Right kidney (tissue), 1 donor: ENCODE measurements at regions not wholly inside any gene's neighbourhood (a gene's known extent, or its start where the extent isn't known, plus 50 kb on each side); places are given as distances from the start of the nearest gene placed in this dataset.
"Not testable (repeated sequence)": the region's sequence is repeated elsewhere in the genome, so short reads cannot be mapped to it uniquely, and the experiment has no call there.

ENCODE experiments used
- DNase-seq: peaks from one replicate; pipeline ENCODE4 v3.0.0-alpha.2; 2016

DNA sequence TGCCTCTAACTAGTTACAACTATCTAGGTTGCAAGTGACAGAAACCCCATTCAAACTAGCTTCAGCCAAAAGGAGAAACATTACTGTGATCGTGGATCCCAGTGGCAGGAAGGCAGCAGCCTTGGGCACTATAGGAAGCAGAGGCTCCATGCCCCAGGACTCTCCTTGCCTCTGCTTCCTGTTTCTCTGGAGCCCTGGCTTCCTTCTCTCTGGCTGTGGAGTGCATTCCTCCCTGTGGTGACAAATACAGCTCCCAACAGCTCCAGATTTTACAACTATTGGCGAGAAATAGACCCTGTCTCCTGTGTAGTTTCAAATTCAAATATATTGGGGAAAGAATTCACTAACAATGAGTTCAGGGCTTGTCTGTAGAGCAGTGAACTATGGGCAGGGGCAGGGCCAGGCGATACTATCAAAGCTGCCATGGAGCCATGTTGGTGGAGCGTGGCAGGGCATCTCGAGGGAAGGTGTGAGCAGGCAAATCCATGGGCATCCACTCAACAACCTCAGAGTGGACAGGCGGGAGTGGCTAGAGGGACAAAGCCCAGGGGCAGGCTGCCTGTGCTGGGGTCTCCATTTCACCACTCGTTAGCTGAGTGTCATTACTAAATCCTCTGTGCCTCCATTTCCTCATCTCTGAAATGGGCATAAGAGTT lies 189.5 kb downstream of the ERCC6L2 start:
- DNase-seq, result no peak

DNA sequence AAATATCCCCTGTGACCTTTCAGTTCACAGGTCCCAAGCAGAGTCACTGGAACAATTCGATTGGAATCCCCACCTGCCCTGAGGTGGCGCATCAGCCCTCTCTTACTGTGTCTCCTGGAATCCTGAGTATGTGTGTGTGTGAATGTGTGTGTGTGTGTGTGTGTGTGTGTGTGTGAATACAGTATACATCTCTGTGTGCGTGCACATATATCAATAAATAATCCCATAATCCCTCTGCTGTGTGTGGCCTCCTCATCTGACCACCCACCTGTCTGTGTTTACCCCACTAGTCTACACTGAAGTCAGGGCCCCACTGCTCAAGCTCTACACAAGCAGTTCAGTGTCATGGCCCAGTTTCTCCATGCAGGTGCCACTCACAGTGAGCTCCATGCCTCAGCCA lies 187.4 kb downstream of the ERCC6L2 start:
- no peak for DNase-seq

DNA sequence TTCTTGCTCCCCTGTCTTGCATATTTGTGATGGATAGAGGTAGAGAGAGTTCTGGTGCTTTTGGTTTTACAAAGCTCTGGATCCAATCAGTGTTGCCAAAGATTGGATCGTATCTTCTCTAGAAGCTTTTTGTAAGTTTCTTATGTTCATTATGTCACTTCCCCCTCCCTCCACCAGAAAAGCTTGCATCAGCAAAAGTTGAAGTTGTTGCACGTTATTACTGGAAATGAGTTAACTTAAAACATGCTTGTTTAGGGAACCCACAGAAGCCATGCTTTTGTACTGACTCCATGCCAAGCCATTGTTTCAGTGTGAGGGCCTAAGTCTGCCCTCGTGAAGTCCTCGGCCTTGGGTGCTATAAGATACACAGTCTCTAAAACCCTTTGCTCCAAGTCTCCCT lies 186.5 kb downstream of the ERCC6L2 start:
- no peak for DNase-seq

DNA sequence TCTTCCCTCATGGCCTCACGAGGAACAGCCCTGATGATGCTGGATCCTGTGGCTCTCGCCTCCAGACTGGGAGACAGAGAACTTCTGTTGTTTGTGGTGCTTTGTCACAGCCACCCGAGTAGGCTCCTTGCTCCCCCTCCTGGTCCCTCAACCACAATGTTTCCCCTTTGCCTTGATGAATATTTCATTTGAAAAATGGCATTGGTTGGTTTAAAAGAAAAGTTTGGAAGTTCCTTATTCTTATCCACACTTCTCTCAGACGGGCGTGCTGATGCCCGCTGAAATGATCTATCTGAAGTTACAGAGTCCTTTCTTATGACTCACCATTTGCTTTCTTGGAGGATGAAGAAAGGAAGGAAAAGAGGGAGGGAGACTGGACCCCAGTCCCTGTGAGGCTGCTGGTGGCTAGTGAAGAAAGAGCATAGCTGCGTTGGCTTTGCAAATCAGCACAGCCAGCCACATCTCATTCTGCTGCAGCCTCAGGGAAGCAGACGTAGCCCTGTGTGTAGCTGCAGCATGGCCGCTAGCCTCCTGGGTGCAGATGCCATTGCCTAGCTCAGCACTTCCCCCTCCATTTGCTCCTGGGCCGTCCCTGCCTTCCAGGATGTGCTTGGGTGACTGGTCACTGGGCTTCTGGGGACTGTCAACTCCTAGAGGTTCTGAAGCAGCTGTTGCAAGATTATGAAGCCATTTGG lies 185.9 kb downstream of the ERCC6L2 start:
- no peak for DNase-seq

DNA sequence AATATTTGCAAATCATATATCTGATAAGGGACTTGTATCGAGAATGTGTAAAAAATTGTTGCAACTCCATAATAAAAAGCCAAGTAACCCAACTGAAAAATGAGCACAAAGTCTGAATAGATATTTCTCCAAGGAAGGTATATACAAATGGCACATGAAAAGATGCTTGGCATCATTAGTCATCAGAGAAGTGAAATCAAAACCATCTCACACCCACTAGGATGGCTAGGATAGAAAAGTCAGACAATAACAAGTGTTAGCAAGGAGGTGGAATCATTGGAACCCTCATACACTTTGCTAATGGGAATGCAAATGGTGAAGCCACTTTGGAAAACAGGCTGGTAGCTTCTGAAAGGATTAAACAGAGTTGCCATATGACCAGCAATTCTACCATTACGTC lies 182.7 kb downstream of the ERCC6L2 start:
- no peak for DNase-seq

DNA sequence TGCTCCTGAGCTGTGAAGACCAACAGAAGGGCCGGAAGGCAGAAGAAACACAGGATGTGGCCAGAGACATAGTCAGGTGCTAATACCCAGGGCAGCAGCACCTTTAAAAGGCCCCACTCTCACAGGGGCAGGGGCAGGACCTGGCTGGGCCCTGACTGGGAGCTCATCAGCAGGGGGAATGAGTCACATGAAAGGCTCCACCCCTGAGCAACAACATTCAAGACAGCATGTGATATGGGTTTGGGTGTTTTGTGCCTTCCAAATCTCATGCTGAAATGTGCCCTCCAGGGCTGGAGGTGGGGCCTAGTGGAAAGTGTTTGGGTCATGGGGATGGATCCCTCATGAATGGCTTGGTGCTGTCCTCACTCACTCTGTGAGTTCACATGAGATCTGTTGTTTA lies 181.7 kb downstream of the ERCC6L2 start:
- no peak for DNase-seq

DNA sequence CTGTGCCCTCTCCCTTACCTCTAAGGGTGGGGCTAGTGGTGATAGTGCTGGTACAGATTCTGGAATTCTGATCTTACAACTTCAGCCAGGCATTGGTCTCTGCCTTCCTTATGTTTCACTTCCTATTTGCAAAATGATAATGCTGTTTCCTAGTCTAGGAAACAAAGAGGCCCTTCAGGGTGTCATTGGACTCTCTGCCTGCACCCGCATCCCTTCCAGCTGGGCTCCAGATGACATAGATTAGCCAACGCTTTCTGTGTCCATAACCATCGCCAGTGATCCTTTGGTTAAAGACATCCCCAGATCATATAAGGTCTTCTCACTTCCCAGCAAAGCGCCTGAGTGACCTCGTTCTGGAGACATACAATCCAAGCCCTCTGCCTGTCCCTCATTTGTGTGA lies 180.7 kb downstream of the ERCC6L2 start:
- DNase-seq, result no peak

DNA sequence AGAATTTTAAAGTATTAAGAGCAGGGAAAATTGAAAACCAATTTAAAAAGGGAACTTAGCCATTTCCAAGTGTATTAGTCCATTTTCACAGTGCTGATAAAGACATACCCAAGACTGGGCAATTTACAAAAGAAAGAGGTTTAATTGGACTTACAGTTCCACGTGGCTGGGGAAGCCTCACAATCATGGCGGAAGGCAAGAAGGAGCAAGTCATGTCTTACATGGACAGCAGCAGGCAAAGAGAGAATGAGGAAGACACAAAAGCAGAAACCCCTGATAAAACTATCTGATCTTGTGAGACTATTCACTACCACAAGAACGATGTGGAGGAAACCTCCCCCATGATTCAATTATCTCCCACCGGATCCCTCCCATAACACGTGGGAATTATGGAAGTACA lies 178.8 kb downstream of the ERCC6L2 start:
- not testable (repeated sequence) for DNase-seq

DNA sequence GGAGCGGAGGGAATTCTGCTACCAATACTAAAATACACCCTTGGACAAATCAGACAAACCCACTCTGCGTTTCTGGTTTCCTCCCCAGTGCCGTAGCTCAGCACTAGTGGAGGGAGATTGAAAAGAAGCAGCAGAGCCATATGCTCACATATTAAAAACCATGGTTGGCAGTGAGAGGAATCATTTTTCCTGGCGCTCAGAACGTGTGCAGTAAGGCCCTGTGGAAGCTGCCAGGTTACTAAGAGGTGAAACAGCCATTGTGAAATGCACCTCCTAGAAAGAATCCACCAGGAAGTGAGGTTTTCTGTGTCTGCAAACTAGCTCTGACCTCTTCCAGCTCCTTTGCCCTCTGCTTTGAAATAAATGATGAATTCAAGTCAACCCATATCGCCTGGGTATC lies 177.2 kb downstream of the ERCC6L2 start:
- no peak for DNase-seq

DNA sequence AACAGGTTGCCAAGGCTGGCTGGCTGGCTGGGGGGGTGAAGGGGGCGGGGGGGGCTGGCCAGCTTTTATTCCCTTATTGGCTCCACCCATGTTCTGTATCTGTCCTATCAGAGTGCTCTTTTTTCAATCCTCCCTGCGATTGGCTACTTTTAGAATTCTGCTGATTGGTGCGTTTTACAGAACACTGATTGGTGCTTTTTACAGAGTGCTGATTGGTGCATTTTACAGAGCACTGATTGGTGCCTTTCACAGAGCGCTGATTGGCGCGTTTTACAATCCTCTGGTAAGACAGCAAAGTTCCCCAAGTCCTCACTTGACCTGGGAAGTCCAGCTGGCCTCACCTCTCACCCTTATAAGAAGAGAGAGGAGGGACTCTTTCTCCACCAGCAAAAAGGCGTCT lies 175.9 kb downstream of the ERCC6L2 start:
- no peak for DNase-seq

DNA sequence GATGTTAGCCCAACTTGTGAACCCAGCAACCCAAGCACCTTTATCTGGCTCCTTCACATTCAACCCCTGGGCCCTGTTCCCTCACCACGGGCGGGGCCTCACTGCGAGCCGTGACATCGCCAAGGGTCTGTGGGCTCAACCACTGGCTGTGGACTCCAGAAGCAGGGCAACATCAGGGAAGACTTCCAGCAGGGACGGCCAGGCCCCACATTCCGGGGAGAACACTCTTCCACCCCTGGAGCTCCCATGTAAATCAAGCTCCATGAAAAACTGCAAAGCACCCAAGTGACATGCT lies 175.3 kb downstream of the ERCC6L2 start:
- no peak for DNase-seq

DNA sequence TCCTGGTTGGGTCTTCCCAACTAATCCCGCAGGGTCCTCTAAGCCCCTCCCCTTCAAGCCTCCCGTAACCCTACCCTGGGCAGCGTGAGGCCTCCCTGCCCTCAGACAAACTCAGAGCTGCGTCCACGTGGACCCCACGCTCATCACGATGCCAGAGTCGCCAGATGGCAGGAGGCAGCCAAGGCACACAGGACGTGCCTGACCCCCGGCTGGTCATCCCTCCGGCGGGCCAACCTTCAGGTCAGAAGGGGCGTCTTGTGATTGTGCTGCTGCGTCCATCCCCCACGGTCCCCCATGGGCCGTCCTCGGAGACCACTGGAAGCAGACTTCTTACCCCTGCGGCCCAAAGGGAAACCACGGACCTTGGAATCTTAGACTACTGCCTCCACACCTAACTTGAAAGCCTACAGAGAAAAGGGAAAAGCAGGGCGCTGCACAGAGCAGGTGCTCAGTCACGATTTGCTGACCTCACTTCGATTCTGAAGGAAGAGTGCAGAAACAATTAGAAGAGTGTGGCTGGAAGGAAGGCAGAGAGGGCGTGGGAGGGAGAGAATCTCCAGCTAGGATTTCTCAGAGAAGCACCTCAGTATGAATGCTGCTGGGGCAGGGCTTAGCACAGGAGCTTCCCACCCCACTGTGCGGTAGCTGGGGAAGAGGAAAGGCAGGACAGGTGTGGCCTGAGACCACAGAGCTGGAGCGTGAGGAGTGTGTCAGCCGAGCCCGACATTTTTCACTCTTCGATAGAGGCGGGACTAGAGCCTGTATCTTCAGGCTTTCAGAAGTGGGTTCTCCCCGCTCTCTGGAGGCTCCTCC lies 174.8 kb downstream of the ERCC6L2 start:
- no peak for DNase-seq

DNA sequence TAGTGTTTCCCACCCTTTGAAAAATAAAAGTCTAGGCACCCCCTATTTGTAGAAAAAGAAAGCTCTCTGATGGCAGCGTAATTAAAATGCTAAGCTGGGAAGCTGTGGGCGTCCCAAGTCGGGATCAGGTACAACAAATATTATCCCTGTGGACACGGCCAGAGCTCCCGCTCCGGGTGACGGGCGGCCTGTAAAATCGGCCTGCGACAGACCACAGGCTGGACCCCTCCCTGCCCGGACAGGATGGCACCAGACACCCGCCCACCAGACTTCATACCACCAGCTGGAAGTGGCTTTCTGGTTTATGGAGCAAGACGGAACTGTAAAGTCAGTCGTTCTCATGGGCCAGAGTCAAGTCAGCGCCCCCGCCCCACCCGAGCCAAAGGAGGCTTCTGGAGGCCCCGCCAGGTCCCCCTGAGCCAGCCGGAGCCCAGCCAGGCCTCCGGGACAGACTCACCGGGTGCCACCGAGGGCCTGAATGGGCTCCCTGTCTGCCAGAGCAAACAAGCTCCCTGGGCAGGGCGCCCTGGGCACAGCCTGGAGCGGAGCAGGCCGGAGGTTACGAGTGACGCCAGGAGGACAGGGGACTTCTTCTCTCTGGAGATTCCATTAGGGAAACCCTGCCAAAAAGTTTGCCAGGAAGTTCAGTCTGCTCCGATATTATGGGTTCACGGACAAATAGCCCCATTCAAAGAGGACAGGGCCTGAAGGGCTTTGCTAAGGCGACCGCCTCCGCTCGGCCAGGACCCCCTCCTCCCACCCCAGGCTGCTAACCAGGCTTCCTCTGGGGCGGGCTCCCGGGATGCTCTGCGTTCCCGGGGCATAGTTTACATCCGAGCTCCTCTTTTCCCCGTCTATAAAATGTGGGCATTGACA lies 173.7 kb downstream of the ERCC6L2 start:
- DNase-seq, result peak; percentile 81

DNA sequence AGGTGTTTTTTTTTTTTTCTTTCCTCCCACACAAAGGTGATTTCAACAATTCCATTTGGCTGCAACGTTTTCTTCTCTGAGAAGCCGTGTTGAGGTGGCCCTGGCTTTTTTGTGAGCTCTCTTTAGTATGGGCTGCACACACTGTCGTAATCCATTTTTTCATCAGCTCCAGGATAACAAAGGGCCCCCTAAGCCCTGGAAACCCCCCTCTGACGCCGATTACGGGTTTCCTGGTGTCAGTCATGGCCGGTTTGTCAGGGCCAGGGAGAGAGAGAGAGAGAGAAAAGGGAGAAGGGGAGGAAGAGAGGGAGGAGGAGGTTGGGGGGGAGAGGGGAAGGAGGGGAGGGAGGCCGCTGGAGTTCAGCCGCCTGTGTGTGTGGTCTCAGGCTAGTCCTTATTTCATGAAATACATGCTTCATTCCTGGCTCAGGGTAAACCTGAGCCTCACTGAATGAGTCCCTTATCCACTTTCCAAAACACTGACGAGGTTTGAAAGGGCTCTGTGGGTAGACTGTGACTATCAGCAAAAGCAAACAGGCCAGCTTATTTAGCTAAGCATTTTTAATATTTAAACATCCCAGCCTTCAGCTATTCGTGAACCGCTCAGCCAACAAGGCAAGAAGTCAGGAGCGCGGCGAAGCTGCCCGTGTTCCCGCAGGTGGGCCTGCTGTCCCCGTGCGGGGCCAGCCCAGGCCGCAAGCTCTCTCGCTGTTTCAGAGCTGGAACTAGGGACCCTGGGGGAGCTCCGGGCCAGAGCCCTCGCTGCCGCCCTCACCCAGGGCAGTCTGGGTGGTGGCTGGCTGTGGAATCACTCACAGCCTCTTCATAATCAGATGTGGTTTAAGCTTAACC lies 172.8 kb downstream of the ERCC6L2 start:
- DNase-seq, result peak; percentile 82

DNA sequence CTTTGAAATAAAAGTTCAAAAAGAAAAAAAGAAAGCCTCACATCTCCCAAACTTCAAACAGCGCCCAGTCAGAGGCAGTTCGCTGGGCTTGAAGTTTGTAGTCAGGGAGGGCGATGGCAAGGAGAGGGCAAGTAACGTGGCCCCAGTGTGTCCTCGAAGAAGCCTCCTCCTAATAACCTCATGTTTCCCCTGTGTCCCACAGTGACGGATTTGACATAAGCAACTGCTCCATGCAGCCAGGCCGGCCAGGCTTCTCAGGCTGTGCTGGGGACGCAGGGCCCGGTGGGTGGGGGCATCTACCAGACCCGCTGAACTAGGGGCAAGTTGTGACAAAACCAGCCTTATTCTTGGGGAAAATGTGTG lies 172.2 kb downstream of the ERCC6L2 start:
- DNase-seq, result no peak

DNA sequence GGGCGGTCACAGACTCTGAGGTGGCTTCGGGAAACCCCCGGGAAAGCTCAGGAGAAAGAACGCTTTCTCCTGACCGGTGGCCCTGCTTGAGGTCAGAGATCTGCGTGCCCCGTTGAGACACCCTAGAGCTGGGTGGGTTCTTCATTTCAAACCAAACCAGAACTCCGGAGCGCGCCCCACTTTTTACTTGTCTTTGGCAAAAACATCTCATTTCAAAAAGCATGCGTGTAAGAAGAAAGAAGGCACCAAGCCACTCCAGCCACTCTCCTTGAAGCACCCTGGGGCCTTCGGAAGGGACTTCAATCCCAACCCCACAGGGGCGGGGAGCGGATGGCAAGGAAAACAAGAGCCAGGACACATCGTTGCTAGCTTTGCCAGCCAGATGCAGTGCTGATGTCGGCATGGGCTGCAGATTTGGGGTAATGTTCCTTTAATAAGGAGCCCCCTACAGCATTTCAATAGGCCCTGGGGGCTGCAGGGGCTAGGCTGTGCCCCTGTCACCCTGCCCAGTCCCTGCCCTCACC lies 171.7 kb downstream of the ERCC6L2 start:
- no peak for DNase-seq

DNA sequence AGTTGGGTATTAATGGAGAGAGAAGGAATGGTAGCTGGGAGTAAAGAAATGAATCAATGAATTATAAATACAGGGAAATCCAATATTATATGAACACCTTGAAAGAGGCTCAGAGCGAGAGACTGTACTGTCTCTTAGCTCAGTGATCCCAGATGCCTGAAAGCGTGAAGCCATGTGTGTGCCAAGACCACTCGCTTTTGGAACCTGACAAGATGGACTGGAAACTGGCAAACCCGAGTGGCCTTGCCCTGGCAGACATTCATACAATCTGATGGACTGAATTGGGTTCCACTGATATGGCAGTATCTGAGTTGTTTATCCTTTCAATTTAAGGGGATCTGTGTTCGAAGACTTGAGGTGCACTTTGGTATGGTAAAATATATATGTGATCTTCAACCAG lies 170.3 kb downstream of the ERCC6L2 start:
- DNase-seq, result no peak

DNA sequence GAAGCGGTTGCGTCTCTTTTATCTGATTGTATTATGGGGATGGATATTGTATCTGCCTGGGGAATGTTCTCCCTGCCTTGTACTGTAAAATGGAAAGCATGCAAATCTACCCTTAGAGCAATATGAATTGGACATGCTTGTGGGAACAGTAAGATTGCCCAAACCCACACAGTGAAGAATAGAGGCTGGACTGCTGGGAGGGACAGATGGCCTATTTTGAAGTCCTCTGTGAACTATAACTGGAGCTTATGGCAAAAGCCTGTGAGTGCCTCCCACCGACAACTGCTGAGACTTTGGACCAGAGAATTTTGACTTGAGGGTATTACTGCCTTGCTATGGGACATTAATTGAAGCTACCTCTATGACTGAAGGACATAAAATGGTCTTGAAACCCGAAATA lies 168.9 kb downstream of the ERCC6L2 start:
- no peak for DNase-seq

DNA sequence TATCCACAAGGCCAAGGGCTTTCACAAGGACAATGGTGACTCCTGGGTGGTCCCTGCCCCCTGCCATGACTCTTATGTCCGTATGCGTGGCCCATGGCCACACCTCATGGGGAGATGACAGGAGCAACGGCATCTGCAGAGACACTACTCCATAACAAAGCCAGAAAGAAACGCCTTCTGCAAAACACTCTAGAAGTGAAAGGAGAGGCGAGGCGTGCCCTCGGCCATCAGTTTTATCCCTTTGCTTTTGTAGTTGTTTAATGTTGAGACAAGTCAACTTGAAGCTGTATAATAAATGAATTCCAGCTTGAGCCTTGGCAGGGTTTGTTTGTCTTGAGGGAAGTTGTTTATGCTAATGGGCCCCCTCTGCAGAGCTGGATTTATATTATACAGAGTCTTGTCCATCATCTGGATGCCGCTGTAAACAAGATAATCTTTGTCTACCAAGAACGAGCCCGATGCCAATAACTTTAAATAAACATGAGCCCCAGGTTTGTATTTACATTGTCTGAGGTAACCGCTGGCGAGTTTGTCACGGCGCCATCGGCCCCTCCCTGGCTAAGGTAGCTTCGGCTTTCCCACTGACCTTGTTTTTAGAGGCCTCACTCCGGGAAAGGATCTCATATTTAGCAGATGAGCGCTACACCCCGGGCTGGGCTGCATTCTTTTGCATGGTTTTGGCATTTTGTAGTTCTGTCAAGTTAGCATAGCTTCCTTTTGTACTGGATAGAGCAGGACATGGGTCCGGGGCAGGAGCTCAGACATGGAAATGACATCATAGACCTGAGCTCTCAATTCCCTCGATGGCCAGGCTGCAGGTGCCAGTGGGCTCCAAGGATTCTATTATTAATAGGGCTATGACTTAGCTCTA lies 165.3 kb downstream of the ERCC6L2 start:
- no peak for DNase-seq

DNA sequence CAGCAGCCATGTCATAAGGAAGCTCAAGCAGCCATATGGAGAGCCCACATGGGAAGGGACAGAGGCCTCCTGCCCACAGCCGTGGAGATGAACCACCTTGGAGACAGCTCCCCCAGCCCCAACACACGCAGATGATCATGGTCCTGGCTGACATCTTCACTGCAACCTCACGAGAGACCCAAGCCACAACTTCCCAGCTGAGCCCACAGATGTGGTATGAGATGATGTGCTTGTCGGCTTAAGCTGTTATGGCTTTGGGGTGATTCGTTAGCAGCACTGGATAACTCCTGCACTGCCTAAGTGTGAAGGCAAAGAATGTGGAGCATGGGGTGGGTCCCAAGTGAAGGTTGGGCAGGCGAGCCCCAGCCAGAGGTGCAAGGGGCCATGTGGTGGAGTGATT lies 163.4 kb downstream of the ERCC6L2 start:
- DNase-seq, result no peak

DNA sequence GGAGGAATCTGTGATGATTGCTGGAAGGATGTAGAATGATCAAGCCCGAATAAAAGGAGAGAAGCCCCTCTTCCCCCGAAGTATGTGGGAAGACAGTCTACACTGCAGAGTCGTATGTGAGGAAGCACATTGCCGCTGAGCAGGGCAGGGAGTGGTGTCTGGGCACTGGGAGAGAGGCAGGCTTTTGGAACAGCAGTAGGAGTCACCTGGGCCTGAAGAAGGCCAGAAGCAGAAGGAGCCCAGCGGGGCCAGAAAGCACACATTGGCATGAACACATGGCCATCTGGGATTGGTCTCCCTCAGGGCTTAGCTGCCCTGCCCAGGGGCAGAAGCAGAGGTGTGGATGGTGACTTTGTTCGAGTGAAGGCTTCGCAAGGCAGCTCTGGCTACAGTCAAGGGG lies 162.8 kb downstream of the ERCC6L2 start:
- no peak for DNase-seq
